ENCODE measurements at regions not wholly inside any gene's neighbourhood (a gene's known extent, or its start where the extent isn't known, plus 50 kb on each side); places are given as distances from the start of the nearest gene placed in this dataset.

DNA sequence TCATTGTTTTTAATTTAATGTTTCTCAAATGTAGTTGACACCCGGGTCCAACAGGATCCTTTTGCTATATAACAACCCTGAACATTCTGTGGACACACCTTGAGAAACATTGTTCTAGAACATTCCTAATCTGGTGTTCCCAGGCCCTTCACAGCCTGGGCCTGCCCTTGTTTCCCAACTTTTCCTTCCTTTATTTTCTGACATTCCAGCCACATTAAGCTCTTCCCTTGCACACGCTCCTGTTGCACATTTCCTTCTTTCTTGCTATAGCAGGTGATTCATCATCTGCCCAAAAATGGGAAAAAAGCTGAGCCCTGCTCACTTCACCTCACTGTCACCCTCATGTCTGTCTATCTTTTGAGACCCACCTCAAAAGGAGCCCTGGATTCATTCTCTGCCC is 67.9 kb upstream of the MARCHF10 start:
- Mint-ChIP-seq H3K27ac (no peak overlapping the region), H3K4me1 (ENCODE audit: low read depth) (no peaks in the 10 kb centered on the region), H3K4me3 (no peak overlapping the region), H3K27me3 (ENCODE audit: low read depth) (peaks cover 2% of the 10 kb centered on the region), H3K9me3 (no peaks in the 10 kb centered on the region), H3K36me3 (ENCODE audit: low read depth) (no peaks in the 10 kb centered on the region)
- CTCF ChIA-PET: interaction anchor here (0.6 kb wide), 1 partner anchor 10 kb away, joined by 3 read pairs; no protein-coding TSS in a partner anchor
- intact Hi-C loops (cut with micrococcal nuclease): no loop called here
- DNase-seq: no peak

DNA sequence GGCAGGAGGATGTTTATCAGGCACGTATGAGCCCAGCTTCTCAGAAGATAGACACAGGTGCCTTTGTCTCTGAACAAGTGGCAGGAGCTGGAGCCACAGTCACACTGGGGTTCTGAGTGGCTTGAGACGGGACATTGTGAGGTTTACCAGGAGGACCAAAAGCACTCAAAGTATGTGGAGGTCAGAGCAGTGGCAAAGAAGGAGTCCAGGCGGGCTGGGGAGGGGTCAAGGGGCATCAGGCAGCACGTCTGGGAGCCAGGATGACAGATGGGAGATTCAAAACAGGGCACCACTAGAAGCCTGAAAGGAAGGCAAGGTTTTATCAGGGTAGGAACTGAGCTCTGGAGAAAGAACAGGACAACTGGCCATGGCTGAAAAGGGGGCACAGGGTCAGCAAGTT is 67.2 kb upstream of the MARCHF10 start:
- intact Hi-C loops (cut with micrococcal nuclease): no loop called here
- Mint-ChIP-seq H3K9me3 (no peaks in the 10 kb centered on the region), H3K4me3 (no peak overlapping the region), H3K36me3 (ENCODE audit: low read depth) (no peaks in the 10 kb centered on the region), H3K27ac (no peak overlapping the region), H3K27me3 (ENCODE audit: low read depth) (peaks cover 2% of the 10 kb centered on the region), H3K4me1 (ENCODE audit: low read depth) (no peaks in the 10 kb centered on the region)
- DNase-seq: no peak
- CTCF ChIA-PET: no interaction called here

DNA sequence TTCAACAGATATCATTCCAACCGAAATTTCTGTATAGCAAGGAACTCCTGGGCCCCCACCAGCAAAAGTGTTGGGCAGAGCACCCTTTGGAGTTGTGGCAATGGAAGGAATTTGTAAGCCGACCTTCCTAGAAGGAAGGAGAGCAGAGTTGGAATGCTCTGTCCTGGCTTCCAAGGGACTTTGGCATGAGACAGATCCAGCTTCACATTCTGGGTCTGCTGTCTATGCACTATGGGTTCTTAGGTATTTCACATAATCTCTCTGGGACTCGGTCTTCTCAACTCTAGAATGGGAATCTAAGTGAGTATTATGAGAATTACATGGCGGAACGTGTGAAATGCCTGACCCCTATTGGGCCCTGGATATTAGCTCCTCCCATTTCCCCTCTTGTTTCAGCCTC is 63.2 kb upstream of the MARCHF10 start:
- no peak for DNase-seq
- Mint-ChIP-seq H3K36me3 (ENCODE audit: low read depth) (no peaks in the 10 kb centered on the region), H3K27ac (no peak overlapping the region), H3K27me3 (ENCODE audit: low read depth) (peaks cover 10% of the 10 kb centered on the region), H3K9me3 (no peaks in the 10 kb centered on the region), H3K4me3 (no peak overlapping the region), H3K4me1 (ENCODE audit: low read depth) (no peaks in the 10 kb centered on the region)
- intact Hi-C loops (cut with micrococcal nuclease): no loop called here
- CTCF ChIA-PET: no interaction called here

DNA sequence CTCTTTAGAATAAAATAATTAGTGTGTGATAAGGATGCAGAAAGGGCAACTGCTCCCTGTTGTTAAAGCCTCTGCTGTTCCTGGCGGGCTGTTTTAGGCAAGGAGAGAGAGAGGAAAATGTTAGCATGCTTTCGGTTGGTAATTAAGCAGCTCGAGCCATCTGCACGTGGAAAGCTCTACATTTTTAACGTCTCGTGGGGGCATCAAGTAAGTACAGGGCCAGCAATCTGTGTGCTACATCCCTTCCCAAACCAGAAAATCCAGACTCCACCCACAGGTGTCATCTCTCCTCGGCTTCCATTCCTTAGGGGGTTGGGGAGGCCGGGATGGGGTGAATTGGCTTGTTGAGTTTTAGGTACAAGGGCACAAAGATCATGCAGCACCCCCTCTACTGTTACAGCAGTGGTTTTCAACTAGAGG is 62.4 kb upstream of the MARCHF10 start:
- DNase-seq: no peak
- no peak overlapping the region for H3K4me3 Mint-ChIP-seq
- peaks cover 10% of the 10 kb centered on the region for H3K27me3 Mint-ChIP-seq (ENCODE audit: low read depth)
- no peaks in the 10 kb centered on the region for H3K4me1 Mint-ChIP-seq (ENCODE audit: low read depth)
- no peaks in the 10 kb centered on the region for H3K9me3 Mint-ChIP-seq
- CTCF ChIA-PET: no interaction called here
- intact Hi-C loops (cut with micrococcal nuclease): no loop called here
- no peak overlapping the region for H3K27ac Mint-ChIP-seq
- H3K36me3 Mint-ChIP-seq (ENCODE audit: low read depth): no peaks in the 10 kb centered on the region

DNA sequence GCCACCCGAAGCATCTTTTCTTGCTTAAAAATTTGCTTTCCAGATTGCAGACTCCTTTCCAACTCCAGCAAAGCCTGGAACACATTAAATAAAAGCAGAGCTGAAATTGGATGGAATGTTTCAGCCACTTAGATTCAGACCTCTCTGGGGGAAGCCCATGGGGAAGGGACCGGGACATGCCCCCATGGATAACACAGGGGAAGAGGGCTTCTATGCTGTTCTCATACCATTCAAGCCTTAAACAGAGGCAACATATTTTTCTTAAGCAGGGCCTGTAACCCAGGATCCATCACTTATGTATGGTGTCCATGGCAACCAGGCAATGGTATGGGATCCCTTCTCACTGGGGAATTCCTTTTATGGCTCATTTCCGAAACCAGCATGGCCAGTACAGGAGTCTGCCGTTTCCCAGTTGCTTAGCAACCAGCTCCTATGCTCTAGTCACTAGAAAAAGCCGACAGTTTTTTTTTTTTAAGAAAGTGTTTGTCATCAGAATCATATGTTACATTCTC is 62.0 kb upstream of the MARCHF10 start:
- Mint-ChIP-seq H3K27ac (no peak overlapping the region), H3K9me3 (no peaks in the 10 kb centered on the region), H3K36me3 (ENCODE audit: low read depth) (no peaks in the 10 kb centered on the region), H3K4me3 (no peak overlapping the region), H3K27me3 (ENCODE audit: low read depth) (peaks cover 13% of the 10 kb centered on the region), H3K4me1 (ENCODE audit: low read depth) (no peaks in the 10 kb centered on the region)
- CTCF ChIA-PET: no interaction called here
- intact Hi-C loops (cut with micrococcal nuclease): no loop called here
- DNase-seq: no peak

DNA sequence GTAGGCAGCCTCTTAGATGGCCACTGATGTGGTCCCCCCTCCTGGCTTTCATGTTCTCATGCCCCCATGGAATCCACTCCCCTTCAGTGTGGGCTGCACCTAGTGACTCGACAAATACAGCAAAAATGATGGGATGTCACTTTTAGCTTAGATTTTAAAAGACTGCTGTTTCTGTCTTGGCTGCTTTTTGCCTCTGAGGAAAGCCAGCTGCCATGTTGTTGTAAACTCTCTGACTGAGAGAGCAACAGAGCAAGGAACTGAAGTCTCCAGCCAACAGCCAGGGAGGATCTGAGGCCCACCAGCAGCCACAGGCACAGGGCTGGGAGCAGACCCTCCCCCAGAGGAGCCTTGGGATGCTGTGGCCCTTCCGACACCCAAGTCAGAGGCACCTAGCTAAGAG is 60.6 kb upstream of the MARCHF10 start:
- CTCF ChIA-PET: no interaction called here
- H3K27me3 Mint-ChIP-seq (ENCODE audit: low read depth): peaks cover 13% of the 10 kb centered on the region
- H3K36me3 Mint-ChIP-seq (ENCODE audit: low read depth): no peaks in the 10 kb centered on the region
- H3K4me1 Mint-ChIP-seq (ENCODE audit: low read depth): no peaks in the 10 kb centered on the region
- H3K27ac Mint-ChIP-seq: no peak overlapping the region
- no peak for DNase-seq
- intact Hi-C loops (cut with micrococcal nuclease): no loop called here
- no peak overlapping the region for H3K4me3 Mint-ChIP-seq
- H3K9me3 Mint-ChIP-seq: no peaks in the 10 kb centered on the region

DNA sequence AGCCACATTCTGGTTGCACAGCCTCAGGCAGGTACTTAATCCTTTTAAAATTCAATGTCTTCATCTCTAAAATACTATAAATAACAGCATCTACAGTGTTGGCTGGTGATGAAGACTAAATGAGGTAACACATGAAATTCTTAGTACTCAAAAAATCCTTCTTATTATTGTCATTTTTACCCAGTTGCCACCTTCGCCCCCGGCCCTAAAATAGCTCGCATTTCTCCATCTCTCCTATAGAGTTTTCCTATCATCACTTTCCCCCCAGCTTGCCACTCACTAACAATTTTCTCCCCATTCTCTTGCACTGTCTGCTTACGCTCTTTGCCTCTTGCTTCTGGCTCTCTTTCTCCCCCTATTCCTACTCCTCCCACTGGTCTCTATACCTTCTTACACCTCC is 59.9 kb upstream of the MARCHF10 start:
- Mint-ChIP-seq H3K4me1 (ENCODE audit: low read depth) (no peaks in the 10 kb centered on the region), H3K27me3 (ENCODE audit: low read depth) (peaks cover 13% of the 10 kb centered on the region), H3K36me3 (ENCODE audit: low read depth) (no peaks in the 10 kb centered on the region), H3K4me3 (no peak overlapping the region), H3K9me3 (no peaks in the 10 kb centered on the region), H3K27ac (no peak overlapping the region)
- intact Hi-C loops (cut with micrococcal nuclease): no loop called here
- DNase-seq: no peak
- CTCF ChIA-PET: interaction anchor here (0.6 kb wide), 1 partner anchor 27 kb away, joined by 3 read pairs; no protein-coding TSS in a partner anchor

DNA sequence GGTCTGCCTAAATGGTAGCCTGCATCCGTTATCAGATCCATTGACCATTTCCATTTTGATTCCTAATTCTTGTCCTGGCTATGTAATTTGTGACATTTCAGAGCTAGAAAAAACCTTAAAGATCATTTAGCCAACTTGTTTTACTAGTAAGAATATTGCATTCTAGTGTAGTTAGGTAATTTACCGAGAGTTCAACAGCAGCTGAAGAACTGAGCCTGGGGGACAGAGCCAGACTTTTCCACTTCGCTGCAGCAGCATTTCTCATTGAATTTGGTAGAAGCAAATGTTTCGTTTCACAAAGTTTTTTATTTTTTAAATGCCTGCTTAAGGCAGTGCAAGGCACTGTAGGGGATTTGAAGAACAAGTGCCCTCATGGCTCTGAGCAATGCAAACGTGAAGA is 59.2 kb upstream of the MARCHF10 start:
- Mint-ChIP-seq H3K4me3 (no peak overlapping the region), H3K27ac (no peak overlapping the region), H3K9me3 (no peaks in the 10 kb centered on the region), H3K36me3 (ENCODE audit: low read depth) (no peaks in the 10 kb centered on the region), H3K27me3 (ENCODE audit: low read depth) (peaks cover 13% of the 10 kb centered on the region), H3K4me1 (ENCODE audit: low read depth) (no peaks in the 10 kb centered on the region)
- no peak for DNase-seq
- intact Hi-C loops (cut with micrococcal nuclease): no loop called here
- CTCF ChIA-PET: interaction anchor here (0.6 kb wide), 1 partner anchor 28 kb away, joined by 3 read pairs; no protein-coding TSS in a partner anchor

DNA sequence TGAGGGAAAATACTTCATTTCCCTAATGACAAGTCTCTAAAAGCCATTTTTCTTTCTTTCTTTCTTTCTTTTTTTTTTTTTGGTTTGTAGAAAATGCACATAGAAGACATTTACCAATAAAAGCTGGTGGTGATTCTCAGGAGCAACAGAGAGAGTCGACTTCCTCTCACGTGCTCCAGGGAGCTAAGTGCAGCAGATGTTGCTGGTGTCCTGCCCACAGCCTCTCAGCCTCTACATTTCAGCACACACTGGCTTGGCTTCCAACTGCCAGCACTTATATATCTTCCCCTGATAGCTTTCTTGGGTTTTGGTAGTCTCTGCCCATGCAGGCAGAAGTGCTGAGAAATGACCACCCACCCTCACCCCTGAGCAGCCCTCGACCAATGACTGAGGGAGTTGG is 58.4 kb upstream of the MARCHF10 start:
- no peak overlapping the region for H3K4me3 Mint-ChIP-seq
- intact Hi-C loops (cut with micrococcal nuclease): no loop called here
- H3K27ac Mint-ChIP-seq: no peak overlapping the region
- H3K36me3 Mint-ChIP-seq (ENCODE audit: low read depth): no peaks in the 10 kb centered on the region
- H3K9me3 Mint-ChIP-seq: no peaks in the 10 kb centered on the region
- peaks cover 17% of the 10 kb centered on the region for H3K27me3 Mint-ChIP-seq (ENCODE audit: low read depth)
- CTCF ChIA-PET: interaction anchor here (0.9 kb wide), 1 partner anchor 10 kb away, joined by 3 read pairs; no protein-coding TSS in a partner anchor
- H3K4me1 Mint-ChIP-seq (ENCODE audit: low read depth): no peaks in the 10 kb centered on the region
- DNase-seq: no peak

DNA sequence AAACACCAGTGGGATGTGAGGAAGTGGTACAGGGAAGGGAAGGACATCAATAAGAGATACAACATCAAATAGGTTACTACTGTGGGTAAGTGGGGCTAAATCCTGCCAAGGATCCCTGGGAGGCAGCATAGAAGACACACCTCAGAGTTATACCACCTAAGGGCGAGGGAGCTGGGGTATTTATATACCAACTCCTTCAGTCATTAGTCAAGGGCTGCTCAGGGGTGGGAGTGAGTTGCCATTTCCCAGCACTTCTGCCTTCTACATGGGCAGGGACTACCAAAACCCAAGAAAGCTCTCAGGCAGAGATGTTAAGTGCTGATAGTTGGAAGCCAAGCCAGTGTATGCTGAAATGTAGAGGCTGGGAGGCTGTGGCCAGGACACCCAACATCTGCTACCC is 57.5 kb upstream of the MARCHF10 start:
- DNase-seq: no peak
- intact Hi-C loops (cut with micrococcal nuclease): no loop called here
- CTCF ChIA-PET: no interaction called here
- Mint-ChIP-seq H3K27me3 (ENCODE audit: low read depth) (peaks cover 17% of the 10 kb centered on the region), H3K4me1 (ENCODE audit: low read depth) (no peaks in the 10 kb centered on the region), H3K27ac (no peak overlapping the region), H3K4me3 (no peak overlapping the region), H3K9me3 (no peaks in the 10 kb centered on the region), H3K36me3 (ENCODE audit: low read depth) (no peaks in the 10 kb centered on the region)

DNA sequence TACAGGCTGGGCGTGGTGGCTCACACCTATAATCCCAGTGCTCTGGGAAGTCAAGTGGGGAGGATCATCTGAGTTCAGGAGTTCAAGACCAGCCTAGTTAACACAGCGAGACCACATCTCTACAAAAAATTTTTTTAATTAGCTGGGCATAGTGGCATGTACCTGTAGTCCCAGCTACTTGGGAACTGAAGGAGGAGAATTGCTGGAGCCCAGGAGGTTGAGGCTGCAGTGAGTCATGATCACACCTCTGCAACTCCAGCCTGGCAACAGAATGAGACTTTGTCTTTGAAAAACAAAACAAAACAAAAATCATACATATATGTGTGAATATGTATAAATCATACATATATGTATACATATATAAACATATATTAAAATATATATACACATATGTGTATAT is 54.1 kb upstream of the MARCHF10 start:
- no peak overlapping the region for H3K4me3 Mint-ChIP-seq

DNA sequence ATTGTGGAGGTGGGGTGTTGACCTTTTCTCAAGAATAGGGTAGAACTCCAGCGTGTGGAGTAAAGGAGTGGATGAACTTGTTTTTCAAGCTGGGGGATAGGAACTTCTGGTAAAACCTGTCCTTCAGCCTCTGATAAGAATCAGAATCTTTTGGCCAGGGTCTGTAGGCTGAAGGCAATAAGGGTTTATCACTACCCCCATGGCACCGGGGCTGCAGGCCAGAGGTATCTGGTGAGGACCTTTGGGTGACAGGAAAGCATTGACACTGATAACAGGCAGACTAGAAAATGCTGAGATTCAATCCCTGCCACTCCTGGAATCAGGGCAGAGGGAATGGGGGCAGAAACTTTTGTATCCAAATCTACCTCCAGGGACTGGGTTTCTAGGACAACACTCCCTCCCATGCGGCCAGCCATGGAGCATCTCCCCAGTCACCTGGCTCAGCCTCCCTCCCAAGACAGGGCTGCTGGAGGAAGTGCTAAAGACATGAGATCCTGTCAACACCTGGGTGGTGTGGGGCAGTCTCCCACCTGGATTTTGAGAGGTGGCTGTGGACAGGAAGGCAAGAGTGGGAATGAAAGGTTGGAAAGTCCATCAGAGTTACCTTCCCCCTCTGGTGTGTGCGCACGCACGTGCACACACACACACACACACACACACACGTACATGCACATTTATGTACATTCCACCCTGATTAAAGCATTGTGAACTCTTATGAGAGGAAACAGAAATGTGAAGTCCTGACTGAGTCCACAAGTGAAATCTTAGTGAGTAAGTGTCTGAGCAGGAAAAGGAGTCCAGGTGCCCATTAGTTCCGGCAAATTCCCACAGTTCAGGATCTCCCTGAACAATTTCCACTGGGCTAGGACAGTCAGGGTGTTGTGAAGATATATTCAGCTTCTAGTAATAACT is 53.1 kb upstream of the MARCHF10 start:
- Mint-ChIP-seq H3K4me3 (no peak overlapping the region), H3K9me3 (no peaks in the 10 kb centered on the region), H3K27me3 (ENCODE audit: low read depth) (peaks cover 7% of the 10 kb centered on the region), H3K27ac (no peak overlapping the region), H3K4me1 (ENCODE audit: low read depth) (no peaks in the 10 kb centered on the region), H3K36me3 (ENCODE audit: low read depth) (no peaks in the 10 kb centered on the region)
- intact Hi-C loops (cut with micrococcal nuclease): no loop called here
- CTCF ChIA-PET: no interaction called here
- no peak for DNase-seq

More for the DNA sequence above, 54.1 kb upstream of the MARCHF10 start:
- no peak overlapping the region for H3K27ac Mint-ChIP-seq
- intact Hi-C loops (cut with micrococcal nuclease): no loop called here
- no peaks in the 10 kb centered on the region for H3K4me1 Mint-ChIP-seq (ENCODE audit: low read depth)
- no peaks in the 10 kb centered on the region for H3K36me3 Mint-ChIP-seq (ENCODE audit: low read depth)
- no peaks in the 10 kb centered on the region for H3K9me3 Mint-ChIP-seq
- peaks cover 12% of the 10 kb centered on the region for H3K27me3 Mint-ChIP-seq (ENCODE audit: low read depth)
- DNase-seq: no peak
- CTCF ChIA-PET: no interaction called here

DNA sequence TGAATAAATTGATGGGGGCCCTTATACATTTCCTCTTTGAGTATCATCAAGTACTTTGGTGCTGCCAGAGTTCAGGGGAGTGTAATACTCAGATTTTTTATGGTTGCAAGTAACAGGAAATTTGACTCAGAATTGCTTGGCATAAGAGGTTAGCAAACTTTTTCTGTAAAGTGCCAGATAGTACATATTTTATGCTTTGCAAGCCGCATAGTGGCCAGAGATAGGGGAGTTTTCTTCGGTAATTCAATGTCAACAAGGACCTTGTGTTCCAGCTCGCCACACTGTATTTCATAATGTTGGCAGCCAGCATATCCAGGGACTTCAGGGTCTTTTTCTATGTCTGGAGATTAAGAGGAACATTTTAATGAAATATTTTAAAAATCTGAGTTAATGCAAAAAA is 51.0 kb upstream of the MARCHF10 start:
- H3K36me3 Mint-ChIP-seq (ENCODE audit: low read depth): no peaks in the 10 kb centered on the region
- no peak overlapping the region for H3K27ac Mint-ChIP-seq
- CTCF ChIA-PET: no interaction called here
- no peaks in the 10 kb centered on the region for H3K4me1 Mint-ChIP-seq (ENCODE audit: low read depth)
- H3K9me3 Mint-ChIP-seq: no peaks in the 10 kb centered on the region
- DNase-seq: no peak
- H3K4me3 Mint-ChIP-seq: no peak overlapping the region
- intact Hi-C loops (cut with micrococcal nuclease): no loop called here
- peaks cover 4% of the 10 kb centered on the region for H3K27me3 Mint-ChIP-seq (ENCODE audit: low read depth)

Measured in activated naive CD4-positive, alpha-beta T cell treated with anti-CD3 and anti-CD28 coated beads for 36 hours (primary cell).